GM19324 (cell line): ENCODE measurements at regions not wholly inside any gene's neighbourhood (a gene's known extent, or its start where the extent isn't known, plus 50 kb on each side); places are given as distances from the start of the nearest gene placed in this dataset.

Experiments used
- ATAC-seq: cut with Tn5 transposase; IDR thresholded peaks from one replicate; pipeline ENCODE4 v1.9.1; 2021; ENCODE audit warnings: mild to moderate bottlenecking, moderate library complexity; ENCODE audit not compliant: unreplicated experiment, low FRiP score

- no peak for ATAC-seq
Observed at GRCh38 chr16:86015606-86016005, 116.6 kb downstream of the IRF8 start.

- no peak for ATAC-seq
Observed at GRCh38 chr16:86016201-86016965, 117.4 kb downstream of the IRF8 start.

GRCh38 chr16:86018071-86018470, 119.1 kb downstream of the IRF8 start:
- no peak for ATAC-seq

- no peak for ATAC-seq
Observed at GRCh38 chr16:86018487-86018886, 119.5 kb downstream of the IRF8 start.

- no peak for ATAC-seq
Observed at GRCh38 chr16:86018941-86019340, 120.0 kb downstream of the IRF8 start.

- ATAC-seq, result no peak
Observed at GRCh38 chr16:86019446-86020047, 120.6 kb downstream of the IRF8 start.

GRCh38 chr16:86020971-86021370, 122.0 kb downstream of the IRF8 start:
- no peak for ATAC-seq

- no peak for ATAC-seq
Observed at GRCh38 chr16:86022381-86022960, 123.5 kb downstream of the IRF8 start.

- ATAC-seq, result no peak
Observed at GRCh38 chr16:86024210-86024609, 125.2 kb downstream of the IRF8 start.

GRCh38 chr16:86025706-86026105, 126.7 kb downstream of the IRF8 start:
- no peak for ATAC-seq

GRCh38 chr16:86026171-86026910, 127.4 kb downstream of the IRF8 start:
- no peak for ATAC-seq

- ATAC-seq, result no peak
Observed at GRCh38 chr16:86026916-86027315, 128.0 kb downstream of the IRF8 start.

- ATAC-seq, result no peak
Observed at GRCh38 chr16:86027373-86028126, 128.6 kb downstream of the IRF8 start.

GRCh38 chr16:86029131-86029741, 130.3 kb downstream of the IRF8 start:
- no peak for ATAC-seq

GRCh38 chr16:86030116-86030515, 131.2 kb downstream of the IRF8 start:
- ATAC-seq, result no peak

- no peak for ATAC-seq
Observed at GRCh38 chr16:86031141-86031678, 132.2 kb downstream of the IRF8 start.

GRCh38 chr16:86033016-86033474, 134.1 kb downstream of the IRF8 start:
- no peak for ATAC-seq

GRCh38 chr16:86033971-86034370, 135.0 kb downstream of the IRF8 start:
- no peak for ATAC-seq

- no peak for ATAC-seq
Observed at GRCh38 chr16:86034421-86034919, 135.5 kb downstream of the IRF8 start.
